Stimulated activated CD4-positive, alpha-beta T cell treated with anti-CD3 and anti-CD28 coated beads, Interleukin-4, amount 100 ng/mL, for 1 hour (primary cell): ENCODE measurements at regions not wholly inside any gene's neighbourhood (a gene's known extent, or its start where the extent isn't known, plus 50 kb on each side); places are given as distances from the start of the nearest gene placed in this dataset.

ENCODE experiments used
- DNase-seq: peaks from one replicate; pipeline ENCODE4 v3.0.0-alpha.2; 2020

GRCh38 chr6:166687879-166688205 lies 60.8 kb upstream of the RPS6KA2 start:
- no peak for DNase-seq

- DNase-seq: no peak
These were observed 60.2 kb upstream of the RPS6KA2 start for GRCh38 chr6:166687070-166687878.

- no peak for DNase-seq
These were observed 59.3 kb upstream of the RPS6KA2 start for GRCh38 chr6:166686317-166686716.

- DNase-seq: no peak
These were observed 57.8 kb upstream of the RPS6KA2 start for GRCh38 chr6:166684866-166685265.

- no peak for DNase-seq
These were observed 57.1 kb upstream of the RPS6KA2 start for GRCh38 chr6:166684170-166684569.

- DNase-seq: no peak
These were observed 56.4 kb upstream of the RPS6KA2 start for GRCh38 chr6:166683477-166683876.

GRCh38 chr6:166679566-166679965 lies 52.5 kb upstream of the RPS6KA2 start:
- no peak for DNase-seq

GRCh38 chr6:166678426-166678825 lies 51.4 kb upstream of the RPS6KA2 start:
- no peak for DNase-seq

- DNase-seq: no peak
These were observed 50.9 kb upstream of the RPS6KA2 start for GRCh38 chr6:166677941-166678340.
